HUES64 (cell line): ENCODE measurements at regions not wholly inside any gene's neighbourhood (a gene's known extent, or its start where the extent isn't known, plus 50 kb on each side); places are given as distances from the start of the nearest gene placed in this dataset.

Experiments used
- H3K27ac ChIP-seq: 2 replicates; pipeline ENCODE4 v1.7.0; 2013; ENCODE audit warnings: low read depth, low read length, inconsistent platforms
- H3K27me3 ChIP-seq: 2 replicates; pipeline ENCODE4 v1.6.1; 2013; ENCODE audit warnings: mild to moderate bottlenecking, low read length; ENCODE audit not compliant: insufficient read depth
- H3K36me3 ChIP-seq: 2 replicates; pipeline ENCODE4 v1.6.1; 2013; ENCODE audit warnings: mild to moderate bottlenecking, low read length; ENCODE audit not compliant: insufficient read depth
- H3K4me1 ChIP-seq: 2 replicates; pipeline ENCODE4 v1.6.1; 2013; ENCODE audit warnings: mild to moderate bottlenecking, low read length, moderate library complexity; ENCODE audit not compliant: insufficient read depth
- H3K4me3 ChIP-seq: 2 replicates; pipeline ENCODE4 v1.5.1; 2013; ENCODE audit warnings: mild to moderate bottlenecking, low read length, moderate library complexity
- H3K9ac ChIP-seq: 2 replicates; pipeline ENCODE4 v1.6.1; 2013; ENCODE audit warnings: mild to moderate bottlenecking, low read depth, low read length
- H3K9me3 ChIP-seq: 2 replicates; pipeline ENCODE4 v1.6.1; 2013; ENCODE audit warnings: low read depth, low read length; ENCODE audit not compliant: insufficient read depth
- WGBS: fragments of 150-250, 120-280 bp; methylation state at CpG from one replicate; pipeline ENCODE4 v1.1.7; 2013; ENCODE audit warnings: missing lambda C conversion rate; 5-methylcytosine and 5-hydroxymethylcytosine counted together

GRCh38 chrX:22433292-22434070 is 160.8 kb downstream of the CBLL2 start:
- Histone ChIP-seq H3K36me3 (no peaks in the 10 kb centered on the region), H3K9ac (no peak overlapping the region), H3K27me3 (no peaks in the 10 kb centered on the region), H3K9me3 (no peaks in the 10 kb centered on the region), H3K4me1 (no peaks in the 10 kb centered on the region), H3K27ac (no peak overlapping the region; the same call in 1 of the 2 replicates), H3K4me3 (no peak overlapping the region)
- 82% methylated on average over 12 of the region's 12 CpGs for WGBS

DNA sequence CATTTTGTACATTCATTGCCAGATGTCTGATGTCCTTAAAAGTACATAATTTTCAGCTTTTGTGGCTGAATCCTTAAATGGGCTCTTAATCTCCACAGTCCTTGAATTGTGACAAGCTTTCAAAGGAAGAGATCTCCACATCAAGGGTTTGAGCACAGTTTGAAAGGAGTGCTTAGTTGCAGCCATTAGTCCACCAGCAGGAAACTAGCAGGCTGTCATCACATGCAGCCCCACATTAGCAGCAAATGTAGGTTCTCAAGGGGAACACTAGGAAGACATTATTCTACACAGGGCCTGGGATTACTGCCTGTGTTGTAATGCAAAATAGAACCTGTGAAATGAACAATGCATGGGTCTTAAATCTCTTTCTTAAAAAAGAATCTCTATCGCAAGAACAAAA is 173.2 kb downstream of the CBLL2 start:
- no peak overlapping the region for H3K9ac ChIP-seq
- H3K27me3 ChIP-seq, result no peaks in the 10 kb centered on the region
- H3K27ac ChIP-seq, result peak overlapping the region; percentile 17; the same call in 1 of the 2 replicates
- H3K4me1 ChIP-seq, result no peaks in the 10 kb centered on the region
- H3K36me3 ChIP-seq, result no peaks in the 10 kb centered on the region
- no CpG with 5 or more reads among the region's 1 CpG for WGBS
- H3K9me3 ChIP-seq, result no peaks in the 10 kb centered on the region
- H3K4me3 ChIP-seq, result no peak overlapping the region

- no peaks in the 10 kb centered on the region for H3K36me3 ChIP-seq
- H3K9me3 ChIP-seq, result no peaks in the 10 kb centered on the region
- H3K4me3 ChIP-seq, result no peak overlapping the region
- no peaks in the 10 kb centered on the region for H3K4me1 ChIP-seq
- no peaks in the 10 kb centered on the region for H3K27me3 ChIP-seq
- H3K27ac ChIP-seq, result no peak overlapping the region
- H3K9ac ChIP-seq, result no peak overlapping the region
- WGBS, result no CpG with 5 or more reads among the region's 2 CpGs
Measured at GRCh38 chrX:22462959-22463358, 190.2 kb downstream of the CBLL2 start.

- no peaks in the 10 kb centered on the region for H3K9me3 ChIP-seq
- H3K4me3 ChIP-seq, result no peak overlapping the region
- no peak overlapping the region for H3K27ac ChIP-seq
- no peaks in the 10 kb centered on the region for H3K36me3 ChIP-seq
- H3K27me3 ChIP-seq, result no peaks in the 10 kb centered on the region
- no peak overlapping the region for H3K9ac ChIP-seq
- WGBS, result 92% methylated on average over 2 of the region's 2 CpGs
- no peaks in the 10 kb centered on the region for H3K4me1 ChIP-seq
Measured at GRCh38 chrX:22467571-22467970, 194.9 kb downstream of the CBLL2 start.

DNA sequence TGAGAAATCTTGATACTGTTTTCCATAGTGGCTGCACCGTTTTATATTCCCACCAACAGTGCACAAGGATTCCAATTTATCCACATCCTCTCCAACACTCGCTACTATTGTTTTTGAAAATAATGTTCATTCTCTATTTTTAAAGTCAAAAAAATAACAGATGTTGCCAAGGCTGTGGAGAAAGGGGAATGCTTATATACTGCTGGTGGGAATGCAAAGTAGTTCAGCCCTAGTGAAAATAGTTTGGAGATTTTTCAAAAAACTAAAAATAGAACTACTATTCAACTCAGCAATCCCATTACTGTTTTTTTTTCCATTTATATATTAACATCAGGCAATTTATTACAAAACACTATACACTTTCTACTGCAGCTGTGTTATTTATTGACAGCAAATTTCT is 208.7 kb downstream of the CBLL2 start:
- no peak overlapping the region for H3K27ac ChIP-seq
- WGBS, result no CpG with 5 or more reads among the region's 2 CpGs
- no peak overlapping the region for H3K4me3 ChIP-seq
- no peaks in the 10 kb centered on the region for H3K4me1 ChIP-seq
- H3K27me3 ChIP-seq, result no peaks in the 10 kb centered on the region
- no peaks in the 10 kb centered on the region for H3K36me3 ChIP-seq
- no peaks in the 10 kb centered on the region for H3K9me3 ChIP-seq
- H3K9ac ChIP-seq, result no peak overlapping the region

DNA sequence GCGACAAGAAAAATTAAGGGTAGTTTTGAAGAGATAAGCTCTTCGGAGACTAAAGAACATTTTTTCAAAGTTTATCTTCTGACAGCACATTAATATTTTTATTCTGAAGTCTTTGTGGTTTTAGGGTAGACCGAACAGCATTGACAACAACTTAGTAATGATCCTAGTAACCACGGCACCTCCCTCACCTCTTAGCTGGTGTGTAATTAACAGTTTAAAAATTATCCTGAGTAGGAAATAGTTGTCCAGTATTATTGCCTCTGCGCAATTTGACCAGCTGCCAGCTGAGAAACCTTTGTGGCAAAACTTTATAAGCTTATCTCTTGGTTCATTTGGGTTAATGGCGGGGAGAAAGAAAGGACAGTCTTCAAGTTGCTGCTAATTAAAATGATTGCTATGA is 213.6 kb downstream of the CBLL2 start:
- Histone ChIP-seq H3K4me1 (no peaks in the 10 kb centered on the region), H3K27me3 (no peaks in the 10 kb centered on the region), H3K4me3 (no peak overlapping the region), H3K9ac (no peak overlapping the region), H3K36me3 (no peaks in the 10 kb centered on the region), H3K9me3 (no peaks in the 10 kb centered on the region), H3K27ac (no peak overlapping the region)
- 95% methylated on average over 3 of the region's 6 CpGs for WGBS

- Histone ChIP-seq H3K36me3 (no peaks in the 10 kb centered on the region), H3K9me3 (no peaks in the 10 kb centered on the region), H3K4me1 (no peaks in the 10 kb centered on the region), H3K27me3 (no peaks in the 10 kb centered on the region), H3K4me3 (no peak overlapping the region), H3K9ac (no peak overlapping the region), H3K27ac (no peak overlapping the region)
- 96% methylated on average over 5 of the region's 5 CpGs for WGBS
Measured at GRCh38 chrX:22516893-22517292, 244.2 kb downstream of the CBLL2 start.

- no peaks in the 10 kb centered on the region for H3K27me3 ChIP-seq
- H3K9ac ChIP-seq, result no peak overlapping the region
- no peak overlapping the region for H3K27ac ChIP-seq
- H3K9me3 ChIP-seq, result no peaks in the 10 kb centered on the region
- H3K4me3 ChIP-seq, result no peak overlapping the region
- H3K4me1 ChIP-seq, result no peaks in the 10 kb centered on the region
- WGBS, result 96% methylated on average over 4 of the region's 5 CpGs
- no peaks in the 10 kb centered on the region for H3K36me3 ChIP-seq
Measured at GRCh38 chrX:22520128-22520828, 247.6 kb downstream of the CBLL2 start.

- H3K9ac ChIP-seq, result no peak overlapping the region
Measured at GRCh38 chrX:22526339-22526738, 253.6 kb downstream of the CBLL2 start.

DNA sequence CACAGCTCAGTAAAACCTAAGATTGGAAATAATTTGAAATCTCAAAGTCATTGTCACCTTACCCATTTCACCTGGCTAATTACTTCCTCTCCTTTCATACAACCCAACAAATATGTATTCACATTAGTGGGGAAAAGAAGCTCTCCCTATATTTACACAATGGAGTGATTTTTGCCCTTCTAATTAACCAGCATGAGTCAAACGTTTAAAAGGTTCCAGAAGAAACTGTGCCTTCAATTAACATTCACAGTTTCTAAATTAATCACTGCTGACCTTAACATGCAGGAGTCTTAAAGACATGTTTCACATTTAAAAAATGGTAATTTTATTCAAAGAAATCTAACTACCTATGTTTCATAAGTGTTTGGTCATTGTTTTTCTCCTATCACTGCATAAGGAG is 254.6 kb downstream of the CBLL2 start:
- Histone ChIP-seq H3K4me3 (no peak overlapping the region), H3K36me3 (no peaks in the 10 kb centered on the region), H3K9ac (no peak overlapping the region), H3K9me3 (no peaks in the 10 kb centered on the region), H3K4me1 (no peaks in the 10 kb centered on the region), H3K27ac (no peak overlapping the region), H3K27me3 (no peaks in the 10 kb centered on the region)
- WGBS, result 86% methylated on average over 1 of the region's 1 CpG

More at GRCh38 chrX:22526339-22526738, 253.6 kb downstream of the CBLL2 start:
- Histone ChIP-seq H3K36me3 (no peaks in the 10 kb centered on the region), H3K27me3 (no peaks in the 10 kb centered on the region), H3K4me1 (no peaks in the 10 kb centered on the region), H3K27ac (no peak overlapping the region), H3K9me3 (no peaks in the 10 kb centered on the region), H3K4me3 (no peak overlapping the region)
- 98% methylated on average over 3 of the region's 3 CpGs for WGBS

DNA sequence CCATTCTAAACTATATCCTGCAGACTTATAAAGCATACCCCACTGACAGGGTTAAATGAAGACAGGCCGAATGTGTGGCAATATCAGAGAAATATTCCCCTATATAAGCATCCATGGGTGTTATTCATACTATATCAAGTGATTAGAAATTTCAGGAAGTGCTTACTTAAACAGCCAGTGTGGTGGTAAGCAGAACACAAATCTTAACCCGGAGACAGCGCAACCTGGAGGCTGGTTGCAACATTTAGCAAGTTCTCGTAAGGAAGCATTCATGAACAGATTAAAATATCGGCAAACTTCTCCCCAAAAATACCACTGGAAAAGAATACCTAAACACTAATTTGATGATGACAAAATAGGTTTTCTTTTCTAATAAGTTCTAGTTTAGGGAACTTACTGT is 261.2 kb downstream of the CBLL2 start:
- Histone ChIP-seq H3K4me1 (peaks cover 8% of the 10 kb centered on the region; the same call in 1 of the 2 replicates), H3K27ac (no peak overlapping the region), H3K9ac (no peak overlapping the region), H3K27me3 (no peaks in the 10 kb centered on the region), H3K36me3 (no peaks in the 10 kb centered on the region), H3K4me3 (no peak overlapping the region), H3K9me3 (no peaks in the 10 kb centered on the region)
- 89% methylated on average over 3 of the region's 5 CpGs for WGBS
